ENCODE measurements at regions not wholly inside any gene's neighbourhood (a gene's known extent, or its start where the extent isn't known, plus 50 kb on each side); places are given as distances from the start of the nearest gene placed in this dataset.
"Not testable (repeated sequence)": the region's sequence is repeated elsewhere in the genome, so short reads cannot be mapped to it uniquely, and the experiment has no call there.

- no peak for DNase-seq (ENCODE audit: low spot score)
These were observed 248.5 kb upstream of the LMO3 start for GRCh38 chr12:16854465-16854864.

DNA sequence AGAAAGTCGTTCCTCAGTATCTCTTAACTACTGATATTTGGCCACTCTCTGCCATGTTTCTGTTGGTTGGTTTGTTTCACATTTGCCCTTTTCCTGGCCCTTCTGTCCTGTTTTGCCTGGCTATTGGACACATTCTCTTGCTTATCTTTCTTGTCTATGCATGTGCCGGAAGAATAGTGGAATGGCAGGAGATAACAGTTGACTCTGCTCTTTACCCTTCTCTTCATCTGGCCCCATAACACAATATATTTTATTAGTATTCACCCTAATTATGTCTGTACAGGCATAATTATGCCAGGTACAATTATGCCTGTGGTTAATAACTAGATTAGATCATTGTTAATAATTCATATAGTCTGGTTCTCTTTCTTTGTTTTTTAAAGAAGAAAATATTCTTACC is 243.5 kb upstream of the LMO3 start:
- DNase-seq (ENCODE audit: low spot score) = no peak

- no peak for DNase-seq (ENCODE audit: low spot score)
These were observed 238.9 kb upstream of the LMO3 start for GRCh38 chr12:16844875-16845274.

DNA sequence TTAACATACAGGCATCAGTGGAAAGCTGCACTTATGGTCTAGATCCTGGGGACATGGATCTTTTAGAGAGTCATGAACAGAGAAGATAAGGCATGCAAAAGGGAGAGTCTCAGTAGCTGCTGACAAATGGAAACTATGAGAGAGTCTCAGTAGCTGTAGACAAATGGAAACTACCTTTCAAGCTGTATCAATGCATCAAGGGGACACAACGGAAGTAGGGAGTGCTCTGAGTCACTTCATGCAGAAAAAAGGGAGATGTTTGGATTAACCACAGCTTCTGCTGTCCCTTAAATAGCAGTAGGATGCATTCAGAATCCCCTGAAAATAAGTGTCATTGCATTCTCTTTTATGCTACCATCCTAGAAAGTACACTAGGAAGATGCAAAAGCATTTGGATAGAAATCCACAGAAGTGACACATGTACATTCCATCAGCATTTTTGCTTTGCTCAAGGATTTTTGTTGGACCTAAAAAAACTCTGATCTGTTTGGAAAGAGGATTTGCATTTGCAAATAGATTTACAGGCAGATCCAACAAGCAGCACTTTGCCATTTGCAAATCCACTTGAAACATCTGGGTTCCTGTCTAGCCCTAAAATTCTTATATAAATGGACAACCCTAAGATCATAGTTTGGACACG is 227.5 kb upstream of the LMO3 start:
- no peak for DNase-seq (ENCODE audit: low spot score)

DNA sequence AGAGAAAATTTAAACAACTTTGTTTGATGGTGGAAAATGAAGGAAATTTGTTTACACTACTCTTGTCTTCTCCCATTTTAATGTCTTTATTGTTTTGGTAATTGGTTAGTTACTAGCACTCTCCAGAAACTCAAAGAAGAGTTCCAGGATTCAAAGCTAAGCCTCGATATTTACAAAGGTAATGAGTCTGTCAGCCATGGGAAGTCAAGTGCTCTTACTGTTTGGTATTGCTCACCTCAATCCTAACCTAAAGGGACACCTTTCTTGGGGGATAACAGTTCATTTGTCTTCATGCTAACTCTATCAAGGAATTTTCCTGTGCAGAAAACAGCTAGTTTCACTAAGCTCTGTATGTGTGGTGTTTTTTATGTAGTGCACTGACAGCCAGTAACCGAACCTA is 222.9 kb upstream of the LMO3 start:
- DNase-seq (ENCODE audit: low spot score) = no peak

- no peak for DNase-seq (ENCODE audit: low spot score)
These were observed 201.8 kb upstream of the LMO3 start for GRCh38 chr12:16807731-16808130.

DNA sequence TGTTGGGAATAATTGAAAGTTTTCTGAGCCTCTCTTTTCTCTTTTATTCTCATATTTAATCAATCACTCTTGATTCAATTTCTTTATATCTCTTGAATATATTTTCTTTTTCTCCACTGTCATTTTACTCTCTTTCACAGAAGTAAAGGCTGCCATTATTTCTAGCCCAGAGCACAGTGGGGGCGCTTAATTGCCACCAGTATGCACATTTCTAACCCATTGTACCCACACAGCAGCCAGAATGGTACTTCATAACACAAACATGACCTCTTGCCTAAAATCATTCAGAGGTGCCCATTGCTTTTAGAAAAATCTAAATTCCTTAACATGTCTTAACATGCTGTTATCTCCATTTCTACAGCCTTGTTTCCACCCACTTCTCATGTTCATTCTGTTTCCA is 190.2 kb upstream of the LMO3 start:
- DNase-seq (ENCODE audit: low spot score) = no peak

DNA sequence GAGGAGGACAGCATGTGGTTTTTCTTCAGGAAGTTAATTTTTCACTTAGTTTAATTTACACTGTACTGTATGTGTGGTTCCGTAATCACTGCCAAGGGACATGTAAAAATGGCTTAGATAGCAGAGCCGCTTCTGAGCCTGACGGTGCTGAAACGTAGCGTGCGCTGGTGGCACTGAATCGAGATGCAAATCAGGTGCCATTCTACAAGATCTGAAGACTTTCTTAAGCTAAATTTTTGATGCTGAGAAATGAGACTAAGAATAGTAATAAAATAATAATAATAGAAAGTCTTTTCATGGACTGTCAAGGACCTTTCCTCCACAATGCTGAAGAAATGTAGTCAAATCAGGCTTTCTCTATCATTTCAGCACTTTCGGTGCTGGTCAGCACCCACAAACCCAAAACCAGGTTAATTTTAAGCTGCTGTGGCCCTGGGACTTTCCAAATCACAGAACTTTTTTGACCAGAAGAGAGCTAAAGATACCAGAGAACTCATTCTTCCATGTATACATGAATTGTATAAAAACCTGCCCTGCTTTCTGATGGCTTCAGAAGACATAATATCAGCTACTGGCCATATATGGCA is 183.3 kb upstream of the LMO3 start:
- no peak for DNase-seq (ENCODE audit: low spot score)

GRCh38 chr12:16788506-16789203 is 182.7 kb upstream of the LMO3 start:
- DNase-seq (ENCODE audit: low spot score) = no peak

- DNase-seq (ENCODE audit: low spot score) = no peak
These were observed 180.0 kb upstream of the LMO3 start for GRCh38 chr12:16785953-16786352.

- no peak for DNase-seq (ENCODE audit: low spot score)
These were observed 179.6 kb upstream of the LMO3 start for GRCh38 chr12:16785524-16785923.

DNA sequence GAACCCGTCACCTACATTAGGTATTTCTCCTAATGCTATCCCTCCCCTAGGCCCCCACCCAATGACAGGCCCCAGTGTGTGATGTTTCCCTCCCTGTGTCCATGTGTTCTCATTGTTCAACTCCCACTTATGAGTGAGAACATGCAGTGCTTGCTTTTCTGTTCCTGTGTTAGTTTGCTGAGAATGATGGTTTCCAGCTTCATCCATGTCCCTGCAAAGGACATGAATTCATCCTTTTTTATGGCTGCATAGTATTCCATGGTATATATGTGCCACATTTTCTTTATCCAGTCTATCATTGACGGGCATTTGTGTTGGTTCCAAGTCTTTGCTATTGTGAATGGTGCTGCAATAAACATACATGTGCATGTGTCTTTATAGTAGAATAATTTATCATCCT is 163.2 kb upstream of the LMO3 start:
- DNase-seq (ENCODE audit: low spot score) = not testable (repeated sequence)

GRCh38 chr12:16766736-16767135 is 160.8 kb upstream of the LMO3 start:
- DNase-seq (ENCODE audit: low spot score) = no peak

DNA sequence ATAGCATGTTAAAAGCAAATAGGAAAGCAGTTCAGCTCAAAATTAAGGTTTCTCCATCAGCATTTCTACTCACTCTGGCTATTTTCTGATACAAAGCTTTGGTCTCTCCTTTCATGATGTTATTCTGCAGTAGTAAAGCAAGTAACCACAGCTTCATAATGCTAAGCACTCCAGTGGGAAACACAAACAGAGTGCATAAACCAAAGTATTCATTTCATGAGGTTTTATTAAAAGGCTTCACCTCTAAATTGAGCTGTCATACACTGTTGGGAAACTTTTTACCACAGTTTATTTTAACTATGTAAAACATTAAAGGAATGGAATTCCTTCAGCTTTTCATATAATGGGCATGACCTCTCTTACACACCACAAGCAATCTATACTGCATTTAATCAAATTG is 157.9 kb upstream of the LMO3 start:
- DNase-seq (ENCODE audit: low spot score) = no peak

DNA sequence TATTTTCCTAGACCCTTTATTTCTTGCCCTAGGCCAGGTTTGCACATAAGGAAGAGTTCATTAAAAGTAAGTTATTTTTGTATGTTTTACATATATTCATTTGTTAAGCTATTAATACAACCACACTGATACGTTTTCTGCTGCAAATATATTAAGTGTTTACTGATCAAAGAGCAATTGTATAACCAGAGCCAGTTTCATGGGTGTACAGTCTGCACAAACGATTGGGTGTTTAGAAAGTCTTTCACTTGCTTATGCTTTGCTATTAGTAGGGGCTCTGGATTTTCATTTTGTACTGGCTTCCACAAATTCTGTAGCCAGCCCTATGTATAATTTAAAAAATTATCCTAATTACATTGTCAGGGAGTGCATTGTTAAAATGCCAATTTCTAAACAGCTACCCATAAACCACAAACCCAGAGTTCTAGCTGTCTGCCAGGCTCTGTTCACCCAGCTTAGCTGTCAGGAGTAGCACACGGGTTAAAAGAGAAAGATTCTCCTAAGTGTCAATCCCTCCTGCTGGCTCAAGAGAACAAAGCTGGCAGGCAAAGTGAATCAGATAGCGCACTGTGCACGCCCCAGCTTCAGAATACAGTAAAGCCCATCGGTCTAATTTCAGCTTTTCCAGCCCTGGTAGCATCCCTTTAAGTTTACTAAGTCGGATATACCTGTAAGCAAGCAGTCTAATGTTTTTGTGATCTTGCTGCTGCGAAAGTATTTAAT is 151.0 kb upstream of the LMO3 start:
- DNase-seq (ENCODE audit: low spot score) = no peak

GRCh38 chr12:16730772-16731171 is 124.8 kb upstream of the LMO3 start:
- DNase-seq (ENCODE audit: low spot score) = no peak

GRCh38 chr12:16726879-16727278 is 120.9 kb upstream of the LMO3 start:
- DNase-seq (ENCODE audit: low spot score) = peak; percentile 37

- no peak for DNase-seq (ENCODE audit: low spot score)
These were observed 113.9 kb upstream of the LMO3 start for GRCh38 chr12:16719713-16720416.

GRCh38 chr12:16716928-16717327 is 111.0 kb upstream of the LMO3 start:
- DNase-seq (ENCODE audit: low spot score) = no peak

DNA sequence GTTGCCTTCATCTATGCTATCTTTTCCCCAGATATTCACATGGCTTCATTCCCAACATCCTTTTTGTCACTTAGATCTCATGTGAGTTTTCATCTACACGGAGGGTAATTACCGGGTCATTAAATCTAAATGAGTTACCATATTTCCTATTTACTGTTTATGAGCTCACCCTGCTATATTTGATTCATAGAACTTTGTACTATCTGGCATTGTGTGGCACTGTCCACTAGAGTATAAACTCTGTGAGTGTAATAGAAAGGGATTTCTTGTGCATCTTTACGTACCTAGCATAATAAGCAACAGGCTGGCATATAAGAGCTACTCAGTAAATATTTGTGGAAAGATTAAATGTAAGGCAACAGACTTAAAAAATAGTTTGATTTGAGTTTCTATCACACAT is 86.1 kb upstream of the LMO3 start:
- no peak for DNase-seq (ENCODE audit: low spot score)

- DNase-seq (ENCODE audit: low spot score) = no peak
These were observed 85.7 kb upstream of the LMO3 start for GRCh38 chr12:16691624-16692023.

GRCh38 chr12:16688200-16688599 is 82.2 kb upstream of the LMO3 start:
- DNase-seq (ENCODE audit: low spot score) = no peak

Data from COLO829 (cell line).